Fibroblast of lung (primary cell): ENCODE measurements at regions not wholly inside any gene's neighbourhood (a gene's known extent, or its start where the extent isn't known, plus 50 kb on each side); places are given as distances from the start of the nearest gene placed in this dataset.

Source experiments
- DNase-seq, 2 donors: peaks; one replicate each; pipeline versions ENCODE4 v3.0.0 to v3.0.0-alpha.2; 2010; ENCODE audit warnings: low read depth in 2 of 2
- H2AFZ ChIP-seq: 2 replicates; pipeline ENCODE4 v1.5.1; 2012; ENCODE audit warnings: low read length, control low read depth, inconsistent platforms
- H3K27ac ChIP-seq: 2 replicates; pipeline ENCODE4 v1.5.1; 2011; ENCODE audit warnings: low read length, control low read depth; ENCODE audit not compliant: insufficient read depth
- H3K27me3 ChIP-seq: 2 replicates; pipeline ENCODE4 v1.5.1; 2011; ENCODE audit warnings: mild to moderate bottlenecking, low read length; ENCODE audit not compliant: control insufficient read depth, insufficient read depth
- H3K36me3 ChIP-seq: 2 replicates; pipeline ENCODE4 v1.5.1; 2011; ENCODE audit warnings: low read length; ENCODE audit not compliant: control insufficient read depth, insufficient read depth
- H3K4me1 ChIP-seq: 2 replicates; pipeline ENCODE4 v1.5.1; 2011; ENCODE audit warnings: low read length; ENCODE audit not compliant: control insufficient read depth, insufficient read depth; ENCODE audit errors: extremely low read depth
- H3K4me2 ChIP-seq: 2 replicates; pipeline ENCODE4 v1.5.1; 2011; ENCODE audit warnings: low read length, control low read depth; ENCODE audit not compliant: insufficient read depth; ENCODE audit errors: extremely low read depth
- H3K4me3 ChIP-seq, 4 experiments: fragments of 200-600 bp in 1 of 4; sonication (generic) in 1 of 4; replicated peaks in 1 of 4; 2 replicates each; pipeline ENCODE4 v1.5.1; 2011 to 2016; ENCODE audit warnings: low read length in 4 of 4, low read depth in 3 of 4, mild to moderate bottlenecking in 3 of 4, control low read depth in 2 of 4, inconsistent platforms in 1 of 4, mixed read lengths in 1 of 4; ENCODE audit not compliant: insufficient read depth in 1 of 4; ENCODE audit errors: control extremely low read depth in 1 of 4
- H3K79me2 ChIP-seq: 2 replicates; pipeline ENCODE4 v1.5.1; 2012; ENCODE audit warnings: mild to moderate bottlenecking, low read length, inconsistent platforms; ENCODE audit not compliant: control insufficient read depth, insufficient read depth
- H3K9ac ChIP-seq: 2 replicates; pipeline ENCODE4 v1.5.1; 2011; ENCODE audit warnings: mild to moderate bottlenecking, low read length, control low read depth; ENCODE audit not compliant: insufficient read depth
- H3K9me3 ChIP-seq: 2 replicates; pipeline ENCODE4 v1.5.1; 2012; ENCODE audit warnings: low read depth, low read length; ENCODE audit not compliant: control insufficient read depth, insufficient read depth
- H4K20me1 ChIP-seq: 2 replicates; pipeline ENCODE4 v1.5.1; 2011; ENCODE audit warnings: low read length; ENCODE audit not compliant: control insufficient read depth, insufficient read depth; ENCODE audit errors: extremely low read depth
- EZH2 ChIP-seq: IDR thresholded peaks from 2 replicates; pipeline ENCODE4 v1.5.1; 2012; ENCODE audit warnings: low read length, control low read depth, mild to moderate bottlenecking; ENCODE audit errors: missing control alignments
- TF ChIP-seq, protein P1 (sequence below), 2 donors: IDR thresholded peaks in 1 of 2; conservative IDR thresholded peaks in 1 of 2; 1 replicate in 1 of 2; 2 replicates in 1 of 2; pipeline ENCODE4 v1.5.1; 2011 to 2012; ENCODE audit warnings: low read length in 2 of 2, control low read depth in 1 of 2, inconsistent platforms in 1 of 2, low read depth in 1 of 2, mild to moderate bottlenecking in 1 of 2

- Histone ChIP-seq H4K20me1 (no peaks in the 10 kb centered on the region), H2AFZ (no peak overlapping the region), H3K4me3 (no peak overlapping the region), H3K27me3 (no peaks in the 10 kb centered on the region), H3K4me1 (peaks cover 4% of the 10 kb centered on the region), H3K4me2 (no peak overlapping the region), H3K9ac (no peak overlapping the region), H3K36me3 (no peaks in the 10 kb centered on the region), H3K9me3 (no peaks in the 10 kb centered on the region), H3K79me2 (no peaks in the 10 kb centered on the region), H3K27ac (no peak overlapping the region)
- TF ChIP-seq, protein P1, sequence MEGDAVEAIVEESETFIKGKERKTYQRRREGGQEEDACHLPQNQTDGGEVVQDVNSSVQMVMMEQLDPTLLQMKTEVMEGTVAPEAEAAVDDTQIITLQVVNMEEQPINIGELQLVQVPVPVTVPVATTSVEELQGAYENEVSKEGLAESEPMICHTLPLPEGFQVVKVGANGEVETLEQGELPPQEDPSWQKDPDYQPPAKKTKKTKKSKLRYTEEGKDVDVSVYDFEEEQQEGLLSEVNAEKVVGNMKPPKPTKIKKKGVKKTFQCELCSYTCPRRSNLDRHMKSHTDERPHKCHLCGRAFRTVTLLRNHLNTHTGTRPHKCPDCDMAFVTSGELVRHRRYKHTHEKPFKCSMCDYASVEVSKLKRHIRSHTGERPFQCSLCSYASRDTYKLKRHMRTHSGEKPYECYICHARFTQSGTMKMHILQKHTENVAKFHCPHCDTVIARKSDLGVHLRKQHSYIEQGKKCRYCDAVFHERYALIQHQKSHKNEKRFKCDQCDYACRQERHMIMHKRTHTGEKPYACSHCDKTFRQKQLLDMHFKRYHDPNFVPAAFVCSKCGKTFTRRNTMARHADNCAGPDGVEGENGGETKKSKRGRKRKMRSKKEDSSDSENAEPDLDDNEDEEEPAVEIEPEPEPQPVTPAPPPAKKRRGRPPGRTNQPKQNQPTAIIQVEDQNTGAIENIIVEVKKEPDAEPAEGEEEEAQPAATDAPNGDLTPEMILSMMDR (conservative IDR thresholded peaks at IDR 0.05 in 1 of 2, IDR thresholded peaks at IDR 0.05 in 1 of 2; ENCODE audit: low read depth in 1 of 2, low read length in 2 of 2), result no peak
- TF ChIP-seq EZH2, result no peak
- peak; percentile 4 to 15 for DNase-seq
These were observed 304.3 kb downstream of the HRH4 start for GRCh38 chr18:24764766-24765165.

GRCh38 chr18:24766376-24766775 is 305.9 kb downstream of the HRH4 start:
- Histone ChIP-seq H3K4me1 (peaks cover 4% of the 10 kb centered on the region), H3K4me2 (no peak overlapping the region), H3K27ac (no peak overlapping the region), H4K20me1 (no peaks in the 10 kb centered on the region), H2AFZ (no peak overlapping the region), H3K79me2 (no peaks in the 10 kb centered on the region), H3K27me3 (no peaks in the 10 kb centered on the region), H3K4me3 (no peak overlapping the region), H3K9me3 (no peaks in the 10 kb centered on the region), H3K36me3 (no peaks in the 10 kb centered on the region), H3K9ac (no peak overlapping the region)
- DNase-seq, result peak; percentile 6 to 10
- TF ChIP-seq EZH2, result no peak
- TF ChIP-seq, protein P1 (conservative IDR thresholded peaks at IDR 0.05 in 1 of 2, IDR thresholded peaks at IDR 0.05 in 1 of 2; ENCODE audit: low read depth in 1 of 2, low read length in 2 of 2), result no peak

DNA sequence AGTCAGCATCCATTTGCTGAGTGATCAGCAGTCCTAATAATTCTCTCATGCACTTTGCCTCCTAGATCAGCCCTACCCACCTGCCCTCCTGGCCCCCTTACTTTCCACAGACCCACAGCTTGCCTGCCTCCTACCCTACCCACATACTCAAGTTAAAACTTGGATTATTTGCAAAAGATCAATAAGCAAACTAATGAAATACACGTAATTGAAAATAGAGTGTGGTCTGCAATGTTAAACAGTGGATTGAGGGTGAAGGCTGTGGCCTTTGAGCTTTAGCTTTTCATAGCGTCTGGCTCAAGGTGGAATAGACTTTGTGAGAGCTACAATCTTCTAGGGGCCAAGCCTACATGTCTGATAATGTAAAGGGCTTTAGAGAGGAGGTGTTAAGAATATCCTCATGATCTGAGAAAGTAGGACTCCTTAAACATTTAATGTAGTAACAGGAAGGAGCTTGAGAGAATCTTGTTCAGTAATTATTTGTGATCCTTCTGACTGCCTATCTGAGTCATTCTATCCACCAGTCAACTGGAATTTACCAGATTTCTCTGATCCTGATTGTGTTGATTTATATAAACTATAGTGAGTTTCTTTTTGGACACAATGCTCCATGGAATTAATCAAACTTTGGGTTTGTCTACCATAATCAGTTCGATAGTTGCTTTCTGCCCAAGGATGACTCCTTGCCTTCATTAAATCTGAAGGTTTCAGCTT is 310.0 kb downstream of the HRH4 start:
- H3K4me1 ChIP-seq, result no peaks in the 10 kb centered on the region
- no peak for DNase-seq
- no peaks in the 10 kb centered on the region for H3K9me3 ChIP-seq
- H3K36me3 ChIP-seq, result no peaks in the 10 kb centered on the region
- TF ChIP-seq EZH2, result no peak
- TF ChIP-seq, protein P1 (conservative IDR thresholded peaks at IDR 0.05 in 1 of 2, IDR thresholded peaks at IDR 0.05 in 1 of 2; ENCODE audit: low read depth in 1 of 2, low read length in 2 of 2), result no peak
- H2AFZ ChIP-seq, result no peak overlapping the region
- H3K27me3 ChIP-seq, result no peaks in the 10 kb centered on the region
- no peak overlapping the region for H3K4me2 ChIP-seq
- H3K9ac ChIP-seq, result no peak overlapping the region
- H3K4me3 ChIP-seq, result no peak overlapping the region
- H3K27ac ChIP-seq, result no peak overlapping the region
- no peaks in the 10 kb centered on the region for H3K79me2 ChIP-seq
- H4K20me1 ChIP-seq, result no peaks in the 10 kb centered on the region
